HG03442 (cell line): ENCODE measurements at regions not wholly inside any gene's neighbourhood (a gene's known extent, or its start where the extent isn't known, plus 50 kb on each side); places are given as distances from the start of the nearest gene placed in this dataset.

ENCODE experiments used
- ATAC-seq: cut with Tn5 transposase; IDR thresholded peaks from one replicate; pipeline ENCODE4 v1.9.1; 2021; ENCODE audit warnings: mild to moderate bottlenecking, moderate library complexity; ENCODE audit not compliant: unreplicated experiment

DNA sequence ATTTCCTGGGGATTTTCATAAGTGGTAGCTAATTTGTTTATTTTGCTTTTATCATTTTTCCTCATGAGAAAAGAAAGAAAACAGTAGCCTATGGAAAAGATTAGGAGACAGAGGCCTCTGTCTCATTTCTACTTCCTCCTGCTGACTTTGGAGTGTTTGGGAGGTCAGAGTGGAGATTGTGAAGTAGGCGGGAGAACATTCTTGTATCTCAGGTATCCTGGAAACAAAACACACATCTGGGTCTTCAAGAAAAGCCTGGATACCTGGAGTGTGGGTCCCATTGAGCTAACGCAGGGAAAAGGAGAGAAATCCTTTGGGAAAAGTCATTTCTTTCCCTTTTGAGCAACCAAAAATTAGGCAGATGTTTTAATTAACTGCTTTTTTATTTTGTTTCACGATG, 161.5 kb upstream of the DMAC1 start:
- no peak for ATAC-seq

DNA sequence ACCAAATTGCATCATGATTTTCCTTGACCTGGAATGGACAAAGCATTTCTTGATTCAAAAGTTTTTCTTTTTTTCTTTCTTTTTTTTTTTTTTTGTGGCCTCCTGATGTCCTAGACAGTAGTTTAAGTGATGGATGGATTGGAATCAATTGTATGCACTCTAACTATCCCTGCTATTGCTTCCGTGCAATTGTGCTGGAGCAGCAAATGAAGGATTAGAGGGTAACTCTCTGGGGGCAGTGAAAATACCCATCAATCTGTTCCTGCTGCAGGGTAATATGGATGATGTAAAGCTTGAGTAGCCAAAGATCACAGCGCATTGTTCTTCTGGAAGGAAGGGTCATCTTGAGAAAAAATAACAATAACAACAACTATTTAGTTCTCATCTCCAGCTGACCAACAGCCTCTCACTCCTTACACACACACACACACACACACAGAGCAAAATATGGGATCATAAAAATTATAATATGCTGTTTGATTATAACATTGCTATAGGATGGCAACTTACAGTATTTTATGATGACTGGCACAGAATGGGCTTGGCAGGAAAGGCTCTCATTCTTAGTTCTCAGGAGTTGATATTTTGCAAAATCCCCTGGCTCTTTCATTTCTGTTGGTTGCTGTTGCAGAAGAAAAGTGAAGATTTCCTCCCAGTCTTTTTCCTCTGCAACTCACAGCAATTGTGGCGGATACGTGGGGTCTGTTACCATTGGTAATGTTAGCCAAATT, 160.9 kb upstream of the DMAC1 start:
- no peak for ATAC-seq

DNA sequence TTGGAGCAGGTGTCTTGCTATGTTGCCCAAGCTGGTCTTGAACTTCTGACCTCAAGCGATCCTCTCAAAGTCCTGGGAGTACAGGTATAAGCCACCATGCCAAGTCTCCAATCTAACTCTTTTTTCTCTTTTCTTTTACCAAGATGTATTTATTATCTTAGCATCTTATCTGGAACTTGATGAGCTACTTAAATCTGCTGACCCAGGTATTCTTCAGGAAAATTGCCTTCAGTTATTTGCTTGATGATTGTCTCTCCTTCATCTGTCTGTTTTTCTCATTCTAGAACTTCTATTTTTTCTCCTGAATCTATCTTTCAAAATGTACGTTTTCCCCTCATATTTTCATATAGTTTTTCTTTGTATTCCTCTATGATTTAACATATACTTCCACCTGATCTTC, 158.2 kb upstream of the DMAC1 start:
- ATAC-seq: no peak

DNA sequence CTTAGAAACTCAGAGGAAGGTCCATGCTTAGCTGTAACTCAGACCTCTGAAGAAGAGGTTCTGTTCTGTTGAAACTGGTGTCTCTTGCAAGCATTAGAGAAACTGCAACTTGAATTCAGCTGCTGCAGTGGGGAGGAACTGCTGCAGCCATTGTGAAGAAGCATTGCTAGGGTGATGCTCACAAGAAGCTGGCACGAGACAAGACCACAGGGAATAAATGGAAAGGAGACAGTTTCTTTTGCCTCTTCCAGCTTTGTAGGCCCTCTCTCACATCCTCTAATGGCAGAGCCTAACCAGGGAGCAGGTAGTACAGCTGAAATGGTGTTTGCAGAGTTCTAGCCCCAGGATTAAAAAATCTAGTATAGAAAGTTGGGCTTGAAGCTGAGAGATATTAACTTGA, 148.0 kb upstream of the DMAC1 start:
- no peak for ATAC-seq

DNA sequence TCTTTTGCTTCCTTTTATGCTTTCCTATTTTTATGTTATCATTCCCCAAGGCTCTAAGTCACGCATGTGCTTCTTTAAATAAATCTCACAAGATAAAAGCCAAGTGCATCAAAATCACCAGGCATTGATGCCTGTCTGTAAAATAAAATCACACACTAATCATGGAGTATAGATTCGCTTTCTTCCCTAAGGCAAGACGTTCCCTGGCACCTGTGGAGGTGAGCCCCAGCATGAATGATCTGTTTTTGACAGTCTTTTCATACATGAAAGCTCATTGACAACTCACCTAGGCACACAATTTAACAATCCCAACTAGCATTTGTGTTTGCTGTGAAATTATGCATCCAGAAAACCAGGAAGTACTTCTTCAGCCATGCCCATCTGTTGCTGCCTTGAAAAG, 146.9 kb upstream of the DMAC1 start:
- ATAC-seq: no peak

DNA sequence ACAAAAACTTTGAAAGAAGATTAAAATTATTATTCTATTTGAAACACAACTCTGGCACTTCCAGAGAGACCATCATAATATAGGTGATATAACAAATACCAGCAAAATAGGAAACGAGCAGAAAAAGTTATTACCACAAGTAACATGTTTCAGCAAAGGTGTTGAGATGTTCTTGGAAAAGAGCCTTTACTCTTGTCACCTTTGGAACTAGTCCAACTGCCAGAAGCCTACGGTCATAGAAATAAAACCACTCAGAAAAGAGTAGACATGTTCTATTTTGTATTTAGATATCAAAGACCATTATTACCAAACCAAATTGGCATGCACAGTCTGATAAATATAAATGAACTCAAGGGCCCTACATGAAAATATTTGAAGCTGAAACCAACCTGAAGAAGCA, 145.0 kb upstream of the DMAC1 start:
- no peak for ATAC-seq

DNA sequence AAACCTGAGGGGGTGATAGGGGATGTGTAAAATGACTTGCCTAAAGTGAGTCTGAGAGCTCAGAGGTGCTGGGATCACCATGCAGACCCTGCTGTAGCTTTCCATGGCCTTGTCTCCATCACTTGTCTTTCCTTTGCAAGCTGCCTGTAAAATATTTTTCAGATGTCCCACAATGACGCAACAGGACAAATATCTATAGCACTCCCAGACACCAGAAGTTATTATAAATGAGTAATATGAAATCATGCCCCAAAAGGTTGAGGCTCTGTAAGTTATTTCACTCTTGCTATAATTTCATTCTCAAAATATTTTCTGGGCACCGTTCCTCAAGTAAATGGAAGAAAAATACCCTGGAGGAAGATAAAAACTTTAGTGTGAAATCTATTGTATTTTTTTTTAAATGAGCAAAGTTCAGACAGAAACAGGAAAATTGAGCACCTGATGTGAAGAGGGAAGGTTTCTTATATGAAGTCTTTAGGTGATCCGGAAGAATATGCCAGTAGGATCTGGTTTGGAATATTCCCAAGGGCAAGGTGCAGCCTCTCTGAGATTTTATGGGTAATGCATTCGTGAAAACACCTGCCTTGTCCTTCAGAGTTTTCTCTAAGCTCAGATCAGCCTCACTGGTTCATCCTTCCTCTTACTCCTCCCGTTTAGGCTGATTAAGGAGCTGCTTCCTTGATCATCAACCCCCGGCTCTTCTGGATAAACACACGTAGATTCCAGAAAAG, 138.3 kb upstream of the DMAC1 start:
- no peak for ATAC-seq

DNA sequence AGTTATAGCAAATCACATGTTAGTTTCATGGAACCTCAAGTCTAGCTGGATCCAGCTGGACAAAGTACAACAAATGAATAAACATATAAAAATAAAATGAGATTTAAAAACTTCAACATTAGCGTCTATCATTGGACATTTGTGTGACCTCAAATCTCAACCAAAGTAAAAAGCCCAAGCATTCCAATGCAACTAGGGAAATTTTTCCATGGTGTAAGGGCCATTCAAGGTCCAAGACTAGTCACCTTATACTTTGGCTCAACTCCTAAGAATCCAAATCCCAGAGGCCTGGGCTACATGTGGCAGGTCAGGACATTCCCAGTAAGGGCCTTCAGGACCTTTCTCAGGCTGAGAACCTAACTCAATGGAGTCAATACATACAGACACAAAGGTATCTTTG, 137.4 kb upstream of the DMAC1 start:
- no peak for ATAC-seq

DNA sequence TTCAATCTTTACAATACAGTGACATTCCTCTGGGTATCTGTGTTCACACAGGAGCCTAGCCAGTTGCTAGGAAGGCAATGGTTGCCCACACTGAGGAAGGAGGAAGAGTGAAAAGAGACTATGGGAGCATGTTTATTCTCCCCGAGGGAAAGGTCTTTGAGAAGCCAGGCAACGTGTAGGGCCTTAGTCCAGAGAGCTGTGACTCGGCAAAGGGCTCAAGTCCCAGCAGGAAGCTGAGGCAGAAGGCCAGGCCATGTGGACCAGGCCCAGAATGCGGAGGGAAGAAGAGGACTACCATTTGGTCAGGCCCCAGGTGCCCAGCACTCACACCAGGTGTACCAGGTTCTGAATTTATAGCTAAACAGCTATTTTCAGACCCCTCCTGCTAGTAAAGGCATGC, 136.6 kb upstream of the DMAC1 start:
- ATAC-seq: peak; percentile 7

DNA sequence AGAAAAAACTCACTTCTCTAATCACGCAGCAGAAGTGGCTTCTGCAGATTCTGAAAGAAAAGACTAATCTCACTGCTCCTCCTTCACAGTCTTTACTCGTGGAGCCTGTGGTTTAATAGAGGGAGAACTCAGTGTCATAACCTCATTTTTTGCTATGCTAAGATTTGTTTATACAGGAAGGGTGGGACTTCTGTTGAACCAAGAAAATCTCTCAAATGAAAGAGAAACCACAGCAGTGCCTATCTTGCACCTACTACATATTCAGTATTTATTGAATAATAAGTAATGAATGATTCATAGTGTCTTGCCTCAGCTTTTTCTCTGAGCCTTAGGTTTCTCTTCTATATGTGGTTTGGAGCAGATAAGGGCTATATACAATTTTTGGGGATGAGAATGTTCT, 136.1 kb upstream of the DMAC1 start:
- peak; percentile 80 for ATAC-seq

DNA sequence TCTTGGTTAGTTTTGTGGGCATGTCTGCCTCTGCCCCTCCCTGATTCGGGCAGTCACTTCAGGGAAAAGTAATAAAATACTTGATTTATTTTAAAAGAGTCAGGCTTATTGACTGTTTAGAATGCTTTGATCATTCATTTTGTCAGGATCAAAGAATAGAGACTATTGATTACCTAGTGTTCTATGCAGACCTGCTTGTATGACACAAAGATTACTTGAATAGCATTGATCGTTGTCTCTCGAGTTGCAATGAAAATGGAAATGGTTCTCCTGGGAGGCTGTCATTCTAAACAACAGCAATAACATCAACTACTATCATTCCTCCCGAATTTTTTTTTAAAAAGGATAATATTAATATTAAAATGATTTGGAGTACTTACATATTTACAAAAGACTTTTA, 133.2 kb upstream of the DMAC1 start:
- ATAC-seq: no peak

DNA sequence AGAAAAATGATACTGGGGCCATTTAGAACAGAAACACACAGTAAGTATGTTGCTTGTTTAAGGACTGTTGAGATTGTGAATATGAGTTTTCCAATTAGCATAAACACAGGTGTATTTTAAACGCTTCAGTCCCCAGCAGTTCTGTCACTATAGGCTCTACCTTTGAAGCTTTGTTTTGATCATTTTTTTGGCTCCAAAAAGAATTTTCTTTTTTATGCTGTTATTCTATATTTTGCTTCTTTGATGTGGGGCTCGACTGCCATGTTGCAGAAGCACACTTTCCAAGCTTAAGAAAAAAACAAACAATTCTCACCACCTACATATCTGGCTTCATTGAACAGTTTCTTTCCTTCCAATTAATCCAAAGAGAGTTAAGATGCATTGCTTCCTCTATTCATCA, 131.0 kb upstream of the DMAC1 start:
- no peak for ATAC-seq

DNA sequence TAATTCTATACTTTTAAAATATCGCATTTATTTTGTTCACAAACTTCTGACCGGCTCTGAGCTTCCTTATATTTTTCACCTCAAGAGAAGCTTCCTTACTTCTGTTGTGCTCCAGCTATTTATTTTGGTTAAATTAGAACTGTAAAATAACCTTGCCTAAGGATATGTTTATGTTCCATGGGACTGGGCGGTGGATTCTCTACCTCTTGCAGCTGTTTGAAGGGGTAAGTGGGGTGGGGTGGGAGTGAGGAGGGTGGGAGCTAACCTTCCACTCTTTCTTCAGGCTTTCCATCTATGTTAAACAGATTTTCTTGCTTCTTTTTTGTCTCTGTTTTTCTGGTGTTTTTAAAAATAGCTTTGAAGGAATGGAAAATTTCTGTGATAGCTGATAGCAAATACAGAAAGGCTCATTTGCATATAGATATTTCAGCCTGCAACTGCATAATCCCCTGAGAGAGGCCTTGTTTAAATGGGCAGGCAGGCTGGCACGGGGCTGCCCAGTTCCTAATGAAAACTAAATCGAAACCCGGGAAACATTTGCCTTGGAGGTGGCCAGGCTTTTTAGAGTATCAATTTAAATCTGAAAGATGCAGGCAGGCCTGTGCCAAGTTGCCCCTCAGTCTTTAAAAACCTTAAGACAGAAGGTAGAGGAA, 122.1 kb upstream of the DMAC1 start:
- no peak for ATAC-seq

DNA sequence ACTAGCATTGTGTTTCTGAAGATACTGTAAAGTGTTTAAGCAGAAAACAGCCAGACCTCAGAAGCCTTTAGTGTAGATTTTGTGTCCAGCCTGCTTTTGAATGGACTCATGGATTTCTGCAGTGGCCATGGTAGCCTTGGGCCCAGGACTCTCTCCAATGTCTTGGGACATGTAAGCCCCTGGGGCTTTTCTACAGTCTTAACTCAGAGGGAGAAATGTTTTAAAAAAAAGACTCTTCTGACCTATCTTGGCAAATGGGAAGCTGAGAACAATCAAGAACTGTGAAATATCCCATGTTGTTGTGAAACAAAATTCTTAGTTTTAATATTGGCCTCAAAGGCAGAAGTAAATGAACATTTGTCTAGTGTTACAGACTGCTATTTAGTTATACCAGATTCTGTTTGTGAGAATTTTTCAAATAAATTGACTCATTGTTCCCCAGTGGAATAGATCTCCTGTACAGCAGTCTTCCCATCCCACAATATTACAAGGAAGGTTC, 112.5 kb upstream of the DMAC1 start:
- no peak for ATAC-seq

DNA sequence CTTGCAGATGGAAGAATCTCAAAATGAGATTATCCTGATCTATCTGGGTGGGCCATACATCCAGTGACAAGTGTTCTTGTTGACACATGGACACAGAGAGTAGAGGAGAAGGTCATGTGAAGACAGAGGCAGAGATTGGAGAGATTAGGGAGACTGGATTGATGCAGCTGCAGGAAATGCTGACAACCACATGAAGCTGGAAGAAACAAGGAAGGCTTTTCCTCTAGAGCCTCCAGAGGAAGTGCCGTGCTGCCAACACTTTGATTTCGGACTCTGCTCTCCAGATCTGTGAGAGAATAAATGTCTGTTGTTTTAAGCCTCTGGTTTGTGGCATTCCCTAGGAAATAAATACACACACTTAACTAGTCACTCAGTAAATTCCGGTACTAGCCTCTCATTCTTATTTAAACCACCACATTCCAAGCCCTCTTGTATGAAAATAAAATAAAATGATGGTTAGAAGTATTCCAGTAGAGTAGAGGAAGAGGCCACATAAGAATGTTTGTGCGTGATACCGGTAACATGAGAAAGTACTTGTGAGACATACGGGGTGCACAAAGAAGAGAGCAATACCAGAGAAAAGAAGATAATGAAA, 110.9 kb upstream of the DMAC1 start:
- ATAC-seq: no peak

DNA sequence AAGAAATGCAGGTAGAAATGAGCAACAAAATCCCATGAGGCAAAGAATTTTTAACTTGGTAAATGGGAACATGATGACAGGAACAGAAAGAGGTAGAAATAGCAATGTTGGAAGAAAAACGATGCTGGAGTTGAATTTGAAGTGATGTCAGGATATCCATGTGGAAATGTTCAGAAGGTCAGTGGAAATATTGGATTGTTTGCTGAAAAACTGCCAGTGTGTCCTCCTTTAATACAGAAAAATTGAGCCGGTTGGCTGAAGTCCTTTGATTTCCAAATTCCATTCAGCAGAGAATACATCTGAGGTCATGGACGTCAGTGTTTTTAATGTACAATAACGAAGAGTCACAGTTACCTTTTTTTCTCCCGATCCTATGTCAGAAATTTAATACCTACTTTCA, 110.0 kb upstream of the DMAC1 start:
- no peak for ATAC-seq

DNA sequence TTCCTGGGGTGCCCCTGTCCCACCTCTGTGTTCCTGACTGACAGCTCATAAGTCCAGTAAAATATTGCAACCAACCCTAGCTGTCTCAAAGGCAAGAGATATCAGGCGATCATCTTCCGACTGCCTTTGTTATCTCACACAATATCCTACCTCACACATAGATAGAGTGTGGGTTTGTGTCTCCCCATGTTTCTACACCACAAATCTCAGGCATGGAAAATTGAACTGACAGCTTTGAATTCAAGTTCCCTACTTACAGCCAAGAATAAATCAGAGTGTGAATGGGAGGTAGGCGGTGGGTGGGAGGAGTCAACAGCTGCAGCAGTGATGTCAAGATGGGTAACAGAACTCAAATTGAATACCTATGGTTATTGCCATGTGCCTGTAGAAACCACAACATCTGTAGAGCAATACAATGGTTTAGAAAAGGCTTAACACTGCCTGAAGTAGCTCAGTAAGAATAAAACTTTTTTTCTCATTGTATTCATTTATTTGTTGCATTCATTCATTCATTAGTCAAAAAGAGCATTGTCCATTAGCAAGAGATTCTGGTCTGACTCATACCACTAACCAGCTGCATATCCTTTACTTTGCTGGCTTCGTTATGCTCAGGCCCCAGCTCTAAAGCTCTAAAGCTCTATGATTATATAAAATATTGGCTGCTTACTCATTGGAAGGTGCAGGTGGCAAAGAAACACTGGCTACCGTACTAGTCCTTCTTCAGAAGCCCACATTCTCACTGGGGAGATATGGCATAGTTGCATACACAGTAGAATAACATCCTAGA, 108.2 kb upstream of the DMAC1 start:
- ATAC-seq: no peak

DNA sequence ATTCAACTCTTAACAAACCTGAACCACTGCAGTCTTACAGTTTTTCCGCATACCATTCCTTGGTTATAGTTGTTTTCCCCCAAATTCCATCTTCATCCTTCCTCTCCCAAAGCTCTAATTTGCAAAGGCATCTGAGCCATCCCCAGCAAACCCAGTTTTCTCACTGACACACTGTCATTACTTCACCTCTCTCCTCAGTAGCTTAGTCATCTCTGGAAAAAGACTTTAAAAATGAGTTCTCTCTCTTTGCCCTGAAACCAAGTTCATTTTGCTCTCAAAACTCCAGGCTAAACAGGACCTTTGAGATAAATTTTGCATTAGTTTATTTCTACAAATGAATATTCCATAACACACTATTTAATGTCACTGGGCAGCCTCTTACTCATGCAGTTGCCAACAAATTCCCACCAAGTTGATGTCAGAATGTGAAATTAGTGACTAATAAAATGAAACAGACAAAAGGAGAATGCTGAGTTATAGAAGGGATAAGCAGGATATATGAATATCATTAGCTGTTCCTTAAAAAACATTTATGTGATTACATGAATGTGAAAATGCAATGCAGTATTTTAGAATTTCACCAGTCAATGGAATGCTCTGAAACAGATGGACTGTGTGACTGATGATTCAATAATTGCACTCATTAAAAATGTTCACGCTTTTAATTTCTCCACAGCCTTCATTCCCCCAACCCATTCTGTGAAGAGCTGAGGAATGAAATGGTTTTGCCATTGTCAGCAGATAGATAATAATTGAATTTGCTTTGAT, 107.4 kb upstream of the DMAC1 start:
- no peak for ATAC-seq

DNA sequence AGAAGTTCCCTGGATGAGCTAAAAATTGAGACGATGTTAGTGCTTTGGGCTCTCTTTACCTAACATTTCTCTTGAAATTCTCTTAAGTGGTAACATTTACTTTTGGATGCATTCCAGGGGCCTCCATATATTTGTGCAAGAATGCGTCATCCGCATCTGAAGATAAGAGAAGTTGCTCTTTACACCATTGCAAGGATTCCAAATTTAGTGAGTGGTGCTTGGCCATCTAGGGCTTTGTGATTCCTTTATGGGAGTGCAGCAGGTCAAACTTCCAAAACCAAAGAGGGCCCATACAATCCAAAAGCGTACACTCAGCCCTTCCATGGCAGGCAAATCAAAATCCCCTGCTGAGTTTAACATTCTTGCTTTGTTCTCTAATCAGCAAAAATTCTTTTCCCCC, 102.0 kb upstream of the DMAC1 start:
- no peak for ATAC-seq

DNA sequence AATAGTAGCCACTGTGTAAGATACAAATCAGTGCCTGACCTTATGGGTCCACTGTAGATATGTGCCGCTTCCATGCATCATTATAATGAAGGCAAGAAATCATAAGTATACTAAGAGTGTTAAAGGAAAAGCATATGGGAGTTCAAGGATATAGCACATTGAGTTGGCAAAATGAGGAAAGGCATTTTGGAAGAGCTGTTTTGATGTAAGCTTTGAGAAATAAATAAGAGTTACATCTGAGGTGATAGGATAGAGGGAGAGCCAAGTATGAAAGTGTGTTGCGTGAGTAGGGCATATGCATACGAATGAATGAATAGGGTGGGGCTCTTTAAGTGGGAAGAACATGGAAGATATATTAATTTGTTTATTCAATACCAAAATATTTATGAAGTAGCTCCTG, 101.0 kb upstream of the DMAC1 start:
- no peak for ATAC-seq
